GM21515 (cell line): ENCODE measurements at regions not wholly inside any gene's neighbourhood (a gene's known extent, or its start where the extent isn't known, plus 50 kb on each side); places are given as distances from the start of the nearest gene placed in this dataset.
A peak's percentile ranks its signal among the peaks of the same experiment; 100 is the strongest.

Source experiments
- ATAC-seq: cut with Tn5 transposase; IDR thresholded peaks from one replicate; pipeline ENCODE4 v1.9.1; 2021; ENCODE audit not compliant: unreplicated experiment

DNA sequence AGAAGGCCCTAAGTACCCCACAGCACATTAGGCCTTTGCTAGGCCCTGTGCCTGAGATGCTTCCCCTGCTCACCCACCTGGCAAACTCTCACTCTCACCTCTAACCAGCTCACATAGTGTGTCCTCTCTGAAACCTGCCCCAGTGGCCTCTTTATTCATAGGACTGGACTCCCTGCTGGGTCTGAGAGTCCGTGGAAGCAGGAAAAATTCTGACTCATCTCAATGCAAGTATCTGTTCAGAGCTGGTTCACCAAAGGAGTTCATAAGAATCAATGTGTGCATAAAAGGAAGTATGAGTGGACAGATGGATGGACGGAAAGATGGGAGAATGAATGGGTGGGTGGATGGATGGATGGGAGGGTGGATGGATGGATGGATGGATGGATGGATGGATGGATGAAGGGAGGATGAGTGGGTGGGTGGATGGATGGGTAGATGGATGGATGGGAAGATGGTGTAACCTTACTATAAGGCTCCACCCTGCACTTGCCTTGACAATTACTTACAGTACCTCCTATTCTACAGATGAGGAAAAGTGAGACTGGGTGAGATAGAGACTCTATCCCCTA, 111.2 kb upstream of the ZMIZ1 start:
- ATAC-seq: no peak

DNA sequence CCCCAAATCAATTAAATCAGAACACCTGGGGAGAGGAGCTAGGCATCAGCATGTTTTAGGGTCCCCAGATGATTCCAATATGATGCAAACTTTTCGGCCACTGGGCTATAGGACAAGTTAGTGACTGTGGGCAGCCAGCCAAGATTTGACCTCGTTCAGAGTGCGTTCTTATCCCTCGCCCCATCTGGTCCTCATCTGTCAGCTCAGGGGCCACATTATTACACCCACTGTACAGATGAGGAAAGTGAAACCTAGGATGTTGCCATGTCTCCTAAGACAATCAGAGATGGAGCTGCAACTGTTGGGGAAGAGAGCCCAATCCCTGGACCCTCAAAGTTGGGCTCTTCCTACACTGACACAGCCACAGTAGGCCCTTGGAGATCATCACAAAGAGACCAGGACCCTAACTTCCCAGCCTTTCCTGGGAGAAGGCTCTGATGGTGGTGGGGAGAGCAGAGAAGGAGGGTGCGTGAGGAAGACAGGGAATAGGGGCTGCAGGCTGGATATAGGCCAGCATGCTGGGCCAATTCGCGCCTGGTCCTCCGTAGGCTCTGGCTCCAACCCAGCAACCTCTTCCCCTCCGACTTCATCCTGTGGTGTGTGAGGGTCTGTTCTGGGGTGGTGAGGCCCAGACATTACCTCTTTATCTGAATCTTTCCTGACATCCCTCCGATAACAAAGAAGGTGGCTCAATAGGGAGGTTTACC, 109.4 kb upstream of the ZMIZ1 start:
- no peak for ATAC-seq

DNA sequence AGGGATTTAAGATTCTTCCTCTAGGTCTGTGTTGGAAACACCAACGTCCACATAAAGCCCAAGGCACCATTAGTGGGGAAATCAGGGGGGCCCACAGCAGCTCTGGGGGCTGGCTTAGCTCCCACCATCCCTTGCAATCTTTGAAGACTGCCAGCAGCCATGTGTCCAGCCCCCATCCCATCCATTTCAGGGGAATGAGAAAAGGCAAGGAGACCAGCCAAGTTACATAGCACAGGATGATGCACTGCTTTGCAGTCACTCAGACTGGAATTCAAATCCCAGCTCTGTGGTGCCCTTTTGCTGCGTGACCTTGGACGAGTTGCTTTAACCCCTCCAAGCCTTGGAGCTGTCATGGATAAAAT, 108.9 kb upstream of the ZMIZ1 start:
- no peak for ATAC-seq

DNA sequence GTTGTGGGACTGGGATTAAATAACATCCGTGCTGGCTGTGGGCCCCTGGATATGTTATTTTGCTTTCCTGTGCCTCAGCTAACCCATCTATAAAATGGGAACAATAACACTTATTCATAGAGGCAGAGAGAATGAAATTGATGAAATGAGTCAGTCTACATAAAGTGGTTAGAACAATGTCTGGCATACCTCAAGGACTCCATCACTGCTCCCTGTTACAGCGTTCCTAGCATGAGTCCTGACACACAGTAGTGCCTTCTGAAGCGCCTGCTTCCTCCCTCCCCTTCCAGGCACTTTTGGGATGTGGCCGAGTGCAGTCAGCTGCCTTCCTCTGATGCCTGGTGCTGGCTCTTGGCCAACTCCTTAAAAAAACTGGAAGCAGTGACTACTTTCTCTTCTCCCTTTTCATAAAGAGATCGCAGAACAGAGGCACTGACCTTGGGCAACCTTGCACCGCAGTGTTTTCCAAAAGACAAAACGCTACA, 108.4 kb upstream of the ZMIZ1 start:
- ATAC-seq: no peak

- no peak for ATAC-seq
These were observed 107.0 kb upstream of the ZMIZ1 start for GRCh38 chr10:78961760-78962159.

GRCh38 chr10:78963074-78964034, 105.4 kb upstream of the ZMIZ1 start:
- no peak for ATAC-seq

GRCh38 chr10:78964274-78964951, 104.4 kb upstream of the ZMIZ1 start:
- no peak for ATAC-seq

GRCh38 chr10:78964952-78965633, 103.7 kb upstream of the ZMIZ1 start:
- ATAC-seq: no peak

DNA sequence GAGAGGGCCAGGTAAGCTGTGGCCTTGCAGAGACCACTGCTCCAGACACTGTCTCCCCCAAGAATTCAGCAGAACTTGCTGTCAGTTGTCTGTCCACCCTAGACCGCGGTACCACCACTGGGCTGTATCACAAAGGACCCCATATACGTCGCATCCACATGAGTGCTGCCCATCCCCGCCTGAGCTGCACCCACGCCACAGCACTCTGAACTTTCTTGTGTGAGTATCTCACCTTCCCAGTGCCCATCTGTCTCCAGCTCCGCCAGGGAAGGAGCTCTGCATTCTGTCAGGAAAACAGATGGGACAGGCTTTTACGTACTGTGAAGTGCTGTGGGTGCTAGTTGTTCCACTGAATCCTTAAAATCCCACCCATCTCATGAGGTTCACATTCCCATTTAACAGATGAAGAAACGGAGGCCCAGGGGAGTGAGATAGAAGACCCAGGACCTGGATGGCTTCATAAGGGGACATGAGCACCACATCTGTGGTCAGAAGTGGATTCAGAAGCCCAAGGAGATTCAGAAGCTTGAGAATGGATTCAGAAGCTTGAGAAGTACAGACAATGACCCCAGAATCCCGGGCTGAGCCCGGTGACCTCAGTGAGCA, 102.5 kb upstream of the ZMIZ1 start:
- no peak for ATAC-seq

GRCh38 chr10:78966844-78967488, 101.8 kb upstream of the ZMIZ1 start:
- no peak for ATAC-seq

DNA sequence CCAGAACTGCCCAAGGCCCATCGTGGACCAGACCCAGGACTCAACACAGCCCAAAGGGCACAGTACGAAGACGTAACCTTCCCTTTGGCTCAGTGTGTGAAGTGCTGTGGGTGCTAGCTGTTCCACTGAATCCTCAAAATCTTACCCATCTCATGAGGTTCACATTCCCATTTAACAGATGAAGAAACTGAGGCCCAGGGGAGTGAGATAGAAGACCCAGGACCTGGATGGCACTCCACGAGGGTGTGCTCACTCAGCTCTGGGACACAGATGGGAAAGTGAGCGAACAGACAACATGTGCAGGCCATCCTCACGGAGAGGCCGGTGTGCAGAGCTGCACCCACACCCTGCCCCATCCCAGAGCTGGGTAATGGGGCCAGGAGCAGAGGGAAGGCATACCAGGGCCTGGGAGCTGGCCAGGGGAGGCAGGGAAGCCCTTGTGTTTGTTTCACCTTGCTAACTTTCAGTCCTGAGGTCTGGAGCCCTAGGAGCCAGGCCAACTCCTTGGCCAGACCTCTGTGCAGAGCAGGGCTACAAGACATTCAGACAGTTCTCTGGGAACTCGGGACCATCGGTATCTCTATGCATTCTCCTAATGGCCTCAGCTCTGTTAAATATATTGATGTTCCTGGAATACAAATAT, 100.3 kb upstream of the ZMIZ1 start:
- no peak for ATAC-seq

- ATAC-seq: no peak
These were observed 99.8 kb upstream of the ZMIZ1 start for GRCh38 chr10:78968943-78969342.

GRCh38 chr10:78969719-78970118, 99.0 kb upstream of the ZMIZ1 start:
- no peak for ATAC-seq

GRCh38 chr10:78970261-78970660, 98.5 kb upstream of the ZMIZ1 start:
- ATAC-seq: no peak

GRCh38 chr10:78971094-78971682, 97.6 kb upstream of the ZMIZ1 start:
- ATAC-seq: no peak

DNA sequence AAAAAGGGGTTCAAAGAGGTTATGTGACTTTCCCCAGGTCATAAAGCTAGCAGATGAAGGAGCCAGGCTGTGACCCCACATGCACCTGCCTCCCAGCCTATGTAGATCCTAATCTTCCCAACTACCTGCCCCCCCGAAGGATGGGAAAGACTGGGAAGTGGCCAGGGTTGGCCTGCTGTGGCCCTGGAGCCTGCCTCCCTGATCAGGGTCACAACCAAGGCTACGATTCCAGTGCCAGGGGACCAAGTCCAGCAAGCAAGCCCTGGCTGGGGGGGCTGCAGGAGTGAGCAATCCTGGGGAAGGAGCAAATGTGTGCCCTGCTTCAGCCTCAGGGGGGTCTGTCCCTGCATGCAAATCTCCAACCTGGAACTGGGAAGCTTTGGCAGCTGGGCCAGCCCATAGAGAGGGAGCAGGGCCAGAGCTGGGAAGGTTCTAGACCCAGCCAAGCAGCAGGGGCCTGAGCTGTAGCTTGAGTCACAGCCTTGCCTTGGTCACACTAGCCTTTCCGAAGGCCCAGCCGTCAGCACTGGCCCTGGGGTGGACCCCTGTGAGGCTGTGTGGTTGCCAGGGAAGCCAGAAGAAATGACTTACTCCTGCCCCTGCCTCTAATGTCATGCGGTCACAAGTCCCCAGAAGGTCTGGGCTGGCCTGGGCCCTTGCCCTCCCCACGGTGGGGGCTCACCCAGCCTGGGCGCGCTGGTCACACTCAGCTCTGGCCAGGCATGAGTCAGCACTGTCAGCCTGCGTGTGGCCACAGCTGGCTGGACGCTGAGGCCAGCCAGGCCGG, 96.4 kb upstream of the ZMIZ1 start:
- no peak for ATAC-seq

GRCh38 chr10:78972947-78973900, 95.5 kb upstream of the ZMIZ1 start:
- ATAC-seq: peak; percentile 89
